Epithelial cell of proximal tubule (primary cell): ENCODE measurements at regions not wholly inside any gene's neighbourhood (a gene's known extent, or its start where the extent isn't known, plus 50 kb on each side); places are given as distances from the start of the nearest gene placed in this dataset.

ENCODE experiments used
- DNase-seq: peaks from one replicate; pipeline ENCODE4 v3.0.0-alpha.2; 2011; ENCODE audit warnings: low read depth
- H3K4me3 ChIP-seq: 2 replicates; pipeline ENCODE4 v1.5.1; 2011; ENCODE audit warnings: low read depth, mild to moderate bottlenecking, low read length
- CTCF ChIP-seq: conservative IDR thresholded peaks from 2 replicates; pipeline ENCODE4 v1.5.1; 2012; ENCODE audit warnings: low read depth, mild to moderate bottlenecking, low read length

- DNase-seq = no peak
- H3K4me3 ChIP-seq = no peak overlapping the region
- no peak for TF ChIP-seq CTCF
These were observed 58.5 kb upstream of the HIF1A start for GRCh38 chr14:61636779-61637178.

- no peak for DNase-seq
- no peak for TF ChIP-seq CTCF
- H3K4me3 ChIP-seq = no peak overlapping the region
These were observed 56.5 kb upstream of the HIF1A start for GRCh38 chr14:61638595-61639387.

- DNase-seq = no peak
- TF ChIP-seq CTCF = no peak
These were observed 54.9 kb upstream of the HIF1A start for GRCh38 chr14:61640158-61641136.

GRCh38 chr14:61641914-61642613, 53.2 kb upstream of the HIF1A start:
- H3K4me3 ChIP-seq = no peak overlapping the region
- DNase-seq = no peak
- no peak for TF ChIP-seq CTCF

More at GRCh38 chr14:61640158-61641136, 54.9 kb upstream of the HIF1A start:
- H3K4me3 ChIP-seq = no peak overlapping the region

- no peak for DNase-seq
- H3K4me3 ChIP-seq = no peak overlapping the region
- TF ChIP-seq CTCF = no peak
These were observed 52.7 kb upstream of the HIF1A start for GRCh38 chr14:61642614-61642982.

- H3K4me3 ChIP-seq = no peak overlapping the region
- no peak for TF ChIP-seq CTCF
- no peak for DNase-seq
These were observed 51.8 kb upstream of the HIF1A start for GRCh38 chr14:61643555-61643954.
